Upper lobe of left lung (tissue), 4 donors: ENCODE measurements at regions not wholly inside any gene's neighbourhood (a gene's known extent, or its start where the extent isn't known, plus 50 kb on each side); places are given as distances from the start of the nearest gene placed in this dataset.

Experiments used
- CTCF ChIP-seq, 6 experiments: fragments of 450-650 bp in 4 of 6; fragments of 200-600 bp in 2 of 6; sonication (generic) in 2 of 6; IDR thresholded peaks; one replicate each; pipeline ENCODE4 v1.5.1; 2016 to 2019; ENCODE audit warnings: antibody characterized with exemption in 6 of 6
- POLR2A ChIP-seq, 4 donors: fragments of 450-650 bp; IDR thresholded peaks; one replicate each; pipeline ENCODE4 v1.5.1; 2016 to 2017; ENCODE audit warnings: antibody characterized with exemption in 4 of 4, mild to moderate bottlenecking in 2 of 4

DNA sequence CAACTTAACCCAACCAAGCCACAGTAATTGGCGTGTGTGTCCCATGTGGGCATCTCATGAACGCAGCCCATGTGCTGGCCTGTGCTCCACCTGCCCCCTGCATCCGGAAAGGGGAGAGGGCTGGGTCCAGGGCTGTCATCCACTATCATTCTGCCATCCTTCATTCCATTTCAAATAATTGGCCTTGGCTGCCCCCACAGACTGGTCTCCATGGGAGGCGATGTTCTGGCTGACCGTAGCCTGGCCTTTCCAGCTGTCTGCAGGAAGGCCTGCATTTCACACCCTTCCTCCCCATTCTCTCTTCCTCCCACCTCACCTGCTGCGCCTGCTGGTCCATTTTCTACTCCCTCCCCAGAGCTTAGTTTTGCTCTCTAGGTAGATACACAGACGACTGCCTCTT is 442.8 kb downstream of the COG6 start:
- TF ChIP-seq CTCF (IDR thresholded peaks at IDR 0.05) (no peak), POLR2A (IDR thresholded peaks at IDR 0.05) (no peak)
